Esophagus muscularis mucosa (tissue), 4 donors: ENCODE measurements at regions not wholly inside any gene's neighbourhood (a gene's known extent, or its start where the extent isn't known, plus 50 kb on each side); places are given as distances from the start of the nearest gene placed in this dataset.

Experiments used
- DNase-seq: peaks from one replicate; pipeline ENCODE4 v3.0.0-alpha.2; 2017; ENCODE audit errors: extremely low spot score
- H3K27ac ChIP-seq, 4 donors: fragments of 200-600 bp; sonication (generic); replicated peaks in 1 of 4; 1 replicate in 3 of 4; 2 replicates in 1 of 4; pipeline ENCODE4 v1.5.1; 2016 to 2019; ENCODE audit warnings: mild to moderate bottlenecking in 1 of 4
- H3K27me3 ChIP-seq, 4 donors: fragments of 200-600 bp; sonication (generic); one replicate each; pipeline versions ENCODE4 v1.5.1 to v1.6.0; 2016 to 2019
- H3K36me3 ChIP-seq, 4 donors: fragments of 200-600 bp; sonication (generic); one replicate each; pipeline ENCODE4 v1.5.1; 2016 to 2019
- H3K4me1 ChIP-seq, 4 donors: fragments of 200-600 bp; sonication (generic); one replicate each; pipeline ENCODE4 v1.5.1; 2016 to 2019
- H3K4me3 ChIP-seq, 4 donors: fragments of 200-600 bp; sonication (generic); 1 replicate in 2 of 4; 2 replicates in 2 of 4; pipeline ENCODE4 v1.5.1; 2016 to 2019; ENCODE audit warnings: mild to moderate bottlenecking in 4 of 4, moderate library complexity in 1 of 4
- H3K9me3 ChIP-seq, 4 donors: fragments of 200-600 bp; sonication (generic); 1 replicate in 3 of 4; 2 replicates in 1 of 4; pipeline ENCODE4 v1.5.1; 2016 to 2019
- EP300 ChIP-seq: sonication (generic); formaldehyde crosslinking; IDR thresholded peaks from one replicate; pipeline ENCODE4 v1.6.1; 2017; ENCODE audit warnings: antibody characterized with exemption
- POLR2A ChIP-seq: fragments of 450-650 bp; IDR thresholded peaks from one replicate; pipeline ENCODE4 v1.6.1; 2017; ENCODE audit warnings: antibody characterized with exemption, moderate library complexity, mild to moderate bottlenecking, low read depth
- POLR2AphosphoS5 ChIP-seq, 2 donors: sonication (generic); formaldehyde crosslinking; IDR thresholded peaks; one replicate each; pipeline ENCODE4 v1.6.1; 2017; ENCODE audit warnings: antibody characterized with exemption in 2 of 2
- WGBS: methylation state at CpG from one replicate; pipeline ENCODE4 v1.1.5; 2018; 5-methylcytosine and 5-hydroxymethylcytosine counted together
- intact Hi-C: fragments of 100-400 bp; cut with DNase I; formaldehyde crosslinking; loops from one replicate; pipeline ENCODE4 v1.15.1; 2023
- TF ChIP-seq, protein P1 (sequence below), 3 experiments: fragments of 200-600 bp in 2 of 3; fragments of 450-650 bp in 1 of 3; sonication (generic) in 2 of 3; IDR thresholded peaks; one replicate each; pipeline ENCODE4 v1.5.1; 2017 to 2019; ENCODE audit warnings: antibody characterized with exemption in 3 of 3, mild to moderate bottlenecking in 2 of 3, moderate library complexity in 1 of 3

GRCh38 chr6:139642346-139642745, 267.9 kb upstream of the CITED2 start:
- H3K27ac ChIP-seq, result no peak overlapping the region
- H3K36me3 ChIP-seq, result no peaks in the 10 kb centered on the region
- 78% methylated on average over 2 of the region's 2 CpGs for WGBS
- H3K4me3 ChIP-seq, result no peak overlapping the region
- no peaks in the 10 kb centered on the region for H3K27me3 ChIP-seq
- intact Hi-C loops, result no loop called here
- no peaks in the 10 kb centered on the region for H3K9me3 ChIP-seq
- no peak for TF ChIP-seq EP300
- TF ChIP-seq POLR2A, result no peak
- TF ChIP-seq POLR2AphosphoS5 (IDR thresholded peaks at IDR 0.05), result no peak
- TF ChIP-seq, protein P1, sequence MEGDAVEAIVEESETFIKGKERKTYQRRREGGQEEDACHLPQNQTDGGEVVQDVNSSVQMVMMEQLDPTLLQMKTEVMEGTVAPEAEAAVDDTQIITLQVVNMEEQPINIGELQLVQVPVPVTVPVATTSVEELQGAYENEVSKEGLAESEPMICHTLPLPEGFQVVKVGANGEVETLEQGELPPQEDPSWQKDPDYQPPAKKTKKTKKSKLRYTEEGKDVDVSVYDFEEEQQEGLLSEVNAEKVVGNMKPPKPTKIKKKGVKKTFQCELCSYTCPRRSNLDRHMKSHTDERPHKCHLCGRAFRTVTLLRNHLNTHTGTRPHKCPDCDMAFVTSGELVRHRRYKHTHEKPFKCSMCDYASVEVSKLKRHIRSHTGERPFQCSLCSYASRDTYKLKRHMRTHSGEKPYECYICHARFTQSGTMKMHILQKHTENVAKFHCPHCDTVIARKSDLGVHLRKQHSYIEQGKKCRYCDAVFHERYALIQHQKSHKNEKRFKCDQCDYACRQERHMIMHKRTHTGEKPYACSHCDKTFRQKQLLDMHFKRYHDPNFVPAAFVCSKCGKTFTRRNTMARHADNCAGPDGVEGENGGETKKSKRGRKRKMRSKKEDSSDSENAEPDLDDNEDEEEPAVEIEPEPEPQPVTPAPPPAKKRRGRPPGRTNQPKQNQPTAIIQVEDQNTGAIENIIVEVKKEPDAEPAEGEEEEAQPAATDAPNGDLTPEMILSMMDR (IDR thresholded peaks at IDR 0.05), result no peak
- peaks cover 17 to 40% (median 26%) of the 10 kb centered on the region in 4 donors for H3K4me1 ChIP-seq
- DNase-seq, result no peak

DNA sequence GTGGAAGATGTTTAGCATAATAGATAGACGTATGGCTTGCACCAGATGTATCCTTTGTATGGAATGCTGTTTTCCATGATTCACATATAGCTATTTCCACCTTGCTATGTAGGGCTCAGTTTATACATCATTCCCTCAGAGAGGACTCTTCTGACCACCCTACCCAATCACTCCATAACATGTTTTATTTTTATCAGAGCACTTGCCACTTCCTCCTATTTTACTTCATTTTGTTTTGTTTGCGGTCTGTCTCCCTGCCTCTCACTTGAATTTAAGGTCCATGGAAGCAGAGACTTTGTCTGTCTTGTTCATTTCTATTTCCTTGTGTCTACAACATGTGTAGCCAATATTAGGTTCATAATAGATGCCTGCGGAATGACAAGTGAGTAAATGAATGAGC, 266.9 kb upstream of the CITED2 start:
- WGBS, result 84% methylated on average over 3 of the region's 3 CpGs
- Histone ChIP-seq H3K36me3 (no peaks in the 10 kb centered on the region), H3K4me1 (peaks cover 17 to 34% (median 26%) of the 10 kb centered on the region in 4 donors), H3K9me3 (no peaks in the 10 kb centered on the region), H3K27ac (no peak overlapping the region), H3K4me3 (no peak overlapping the region), H3K27me3 (no peaks in the 10 kb centered on the region)
- TF ChIP-seq, protein P1 (IDR thresholded peaks at IDR 0.05), result no peak
- TF ChIP-seq POLR2AphosphoS5 (IDR thresholded peaks at IDR 0.05), result no peak
- TF ChIP-seq POLR2A, result no peak
- TF ChIP-seq EP300, result no peak
- intact Hi-C loops, result no loop called here
- no peak for DNase-seq

GRCh38 chr6:139640921-139641320, 266.5 kb upstream of the CITED2 start:
- WGBS, result 81% methylated on average over 4 of the region's 4 CpGs
- H3K9me3 ChIP-seq, result no peaks in the 10 kb centered on the region
- peaks cover 17 to 30% (median 24%) of the 10 kb centered on the region in 4 donors for H3K4me1 ChIP-seq
- no peak overlapping the region for H3K27ac ChIP-seq
- no peak overlapping the region for H3K4me3 ChIP-seq
- no peaks in the 10 kb centered on the region for H3K36me3 ChIP-seq
- TF ChIP-seq POLR2AphosphoS5 (IDR thresholded peaks at IDR 0.05) (no peak), EP300 (no peak), POLR2A (no peak)
- TF ChIP-seq, protein P1 (IDR thresholded peaks at IDR 0.05), result no peak
- intact Hi-C loops, result no loop called here
- no peak for DNase-seq
- H3K27me3 ChIP-seq, result no peaks in the 10 kb centered on the region

GRCh38 chr6:139640448-139640847, 266.0 kb upstream of the CITED2 start:
- no peak for DNase-seq
- no peaks in the 10 kb centered on the region for H3K36me3 ChIP-seq
- no peak for TF ChIP-seq POLR2AphosphoS5 (IDR thresholded peaks at IDR 0.05)
- no peak for TF ChIP-seq EP300
- TF ChIP-seq POLR2A, result no peak
- TF ChIP-seq, protein P1 (IDR thresholded peaks at IDR 0.05), result no peak
- H3K4me1 ChIP-seq, result peaks cover 14 to 25% (median 20%) of the 10 kb centered on the region in 4 donors
- H3K9me3 ChIP-seq, result no peaks in the 10 kb centered on the region
- 84% methylated on average over 3 of the region's 3 CpGs for WGBS
- no peak overlapping the region for H3K4me3 ChIP-seq
- no peaks in the 10 kb centered on the region for H3K27me3 ChIP-seq
- no peak overlapping the region for H3K27ac ChIP-seq
- intact Hi-C loops, result no loop called here

DNA sequence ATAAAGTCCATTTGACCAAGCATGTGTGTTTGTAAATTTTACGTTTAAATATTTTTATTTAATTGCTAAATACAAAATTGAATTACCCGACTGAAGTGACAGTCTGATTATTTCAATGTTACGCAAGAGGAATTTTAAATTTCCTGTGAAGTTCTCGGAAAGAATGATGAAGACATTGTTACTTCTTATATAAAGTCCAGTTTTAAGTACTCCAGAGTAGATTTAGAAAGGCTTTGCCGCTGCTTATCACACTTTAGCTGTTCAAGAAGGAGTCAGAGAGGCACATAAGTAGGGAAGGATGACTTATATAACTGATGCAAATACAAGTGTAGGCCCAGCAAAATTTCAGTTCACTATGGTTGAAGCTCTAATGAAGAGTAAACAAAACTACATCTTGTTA, 265.1 kb upstream of the CITED2 start:
- WGBS, result 86% methylated on average over 5 of the region's 5 CpGs
- no peaks in the 10 kb centered on the region for H3K36me3 ChIP-seq
- no peaks in the 10 kb centered on the region for H3K9me3 ChIP-seq
- H3K27me3 ChIP-seq, result no peaks in the 10 kb centered on the region
- intact Hi-C loops, result no loop called here
- no peak overlapping the region for H3K27ac ChIP-seq
- TF ChIP-seq POLR2AphosphoS5 (IDR thresholded peaks at IDR 0.05) (no peak), EP300 (no peak)
- peaks cover 9 to 16% (median 10%) of the 10 kb centered on the region in 4 donors for H3K4me1 ChIP-seq
- no peak overlapping the region for H3K4me3 ChIP-seq
- no peak for DNase-seq
